Nephron progenitor cell (in vitro differentiated cells): ENCODE measurements at regions not wholly inside any gene's neighbourhood (a gene's known extent, or its start where the extent isn't known, plus 50 kb on each side); places are given as distances from the start of the nearest gene placed in this dataset.

Source experiments
- DNase-seq: peaks from one replicate; pipeline ENCODE4 v3.0.0; 2021
- H3K27ac Mint-ChIP-seq: 2 replicates; pipeline ENCODE4 v1.8.0; 2021; ENCODE audit warnings: mild to moderate bottlenecking, moderate library complexity, mixed read lengths
- H3K27me3 Mint-ChIP-seq: 2 replicates; pipeline ENCODE4 v1.8.0; 2021; ENCODE audit warnings: mild to moderate bottlenecking, low read depth, mixed read lengths; ENCODE audit not compliant: poor library complexity
- H3K36me3 Mint-ChIP-seq: 2 replicates; pipeline ENCODE4 v1.8.0; 2021; ENCODE audit warnings: low read depth, mixed read lengths
- H3K4me1 Mint-ChIP-seq: 2 replicates; pipeline ENCODE4 v1.8.0; 2021; ENCODE audit warnings: mixed read lengths
- H3K4me3 Mint-ChIP-seq: 2 replicates; pipeline ENCODE4 v1.8.0; 2021; ENCODE audit warnings: mild to moderate bottlenecking, moderate library complexity, mixed read lengths
- H3K9me3 Mint-ChIP-seq: 2 replicates; pipeline ENCODE4 v1.8.0; 2021; ENCODE audit warnings: mild to moderate bottlenecking, moderate library complexity, mixed read lengths
- TF ChIP-seq, protein P1 (sequence below): fragments of 200-600 bp; sonication (generic); IDR thresholded peaks from 2 replicates; pipeline ENCODE4 v1.5.0; 2021; ENCODE audit warnings: antibody characterized with exemption

DNA sequence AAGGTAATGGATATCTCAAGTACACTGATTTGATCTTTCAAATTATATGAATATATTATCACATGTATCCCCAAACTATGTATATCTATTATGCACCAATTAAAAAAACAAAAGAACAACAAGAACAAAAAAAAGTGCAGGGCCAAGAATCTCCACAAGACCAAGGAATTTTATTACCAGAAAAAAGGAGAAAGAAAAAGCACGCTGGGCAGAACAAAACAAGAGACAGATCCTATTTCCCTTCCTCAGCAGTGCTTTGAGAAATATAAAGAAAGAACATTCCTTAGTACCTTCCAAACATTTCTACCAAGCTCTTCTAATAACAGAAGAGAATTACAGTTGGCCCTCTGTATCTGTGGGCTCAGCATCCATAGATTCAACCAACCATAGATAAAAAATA, 144.7 kb upstream of the CREB1 start:
- Mint-ChIP-seq H3K9me3 (peaks cover 36% of the 10 kb centered on the region), H3K27ac (no peak overlapping the region), H3K4me3 (no peak overlapping the region), H3K27me3 (no peaks in the 10 kb centered on the region), H3K36me3 (peaks cover 10% of the 10 kb centered on the region), H3K4me1 (no peaks in the 10 kb centered on the region)
- DNase-seq: no peak
- TF ChIP-seq, protein P1, sequence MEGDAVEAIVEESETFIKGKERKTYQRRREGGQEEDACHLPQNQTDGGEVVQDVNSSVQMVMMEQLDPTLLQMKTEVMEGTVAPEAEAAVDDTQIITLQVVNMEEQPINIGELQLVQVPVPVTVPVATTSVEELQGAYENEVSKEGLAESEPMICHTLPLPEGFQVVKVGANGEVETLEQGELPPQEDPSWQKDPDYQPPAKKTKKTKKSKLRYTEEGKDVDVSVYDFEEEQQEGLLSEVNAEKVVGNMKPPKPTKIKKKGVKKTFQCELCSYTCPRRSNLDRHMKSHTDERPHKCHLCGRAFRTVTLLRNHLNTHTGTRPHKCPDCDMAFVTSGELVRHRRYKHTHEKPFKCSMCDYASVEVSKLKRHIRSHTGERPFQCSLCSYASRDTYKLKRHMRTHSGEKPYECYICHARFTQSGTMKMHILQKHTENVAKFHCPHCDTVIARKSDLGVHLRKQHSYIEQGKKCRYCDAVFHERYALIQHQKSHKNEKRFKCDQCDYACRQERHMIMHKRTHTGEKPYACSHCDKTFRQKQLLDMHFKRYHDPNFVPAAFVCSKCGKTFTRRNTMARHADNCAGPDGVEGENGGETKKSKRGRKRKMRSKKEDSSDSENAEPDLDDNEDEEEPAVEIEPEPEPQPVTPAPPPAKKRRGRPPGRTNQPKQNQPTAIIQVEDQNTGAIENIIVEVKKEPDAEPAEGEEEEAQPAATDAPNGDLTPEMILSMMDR: no peak

DNA sequence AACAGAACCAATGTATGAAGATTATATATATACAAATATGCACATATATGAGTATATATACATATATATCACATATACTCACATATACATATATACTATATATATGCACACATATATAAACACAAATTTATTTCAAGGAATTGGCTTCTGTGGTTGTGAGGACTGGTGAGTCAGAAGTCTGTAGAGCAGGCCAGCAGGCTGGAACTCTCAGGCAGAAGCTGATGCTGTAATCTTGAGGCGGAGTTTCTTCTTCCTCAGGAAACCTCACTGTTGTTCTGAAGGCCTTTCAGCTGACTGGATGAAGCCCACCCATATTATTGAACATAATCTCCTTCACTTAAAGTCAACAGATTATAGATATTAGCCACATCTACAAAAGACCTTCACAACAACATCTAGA, 143.9 kb upstream of the CREB1 start:
- no peak overlapping the region for H3K4me3 Mint-ChIP-seq
- no peak overlapping the region for H3K27ac Mint-ChIP-seq
- no peak for DNase-seq
- TF ChIP-seq, protein P1: no peak
- peaks cover 8% of the 10 kb centered on the region for H3K36me3 Mint-ChIP-seq
- peaks cover under 1% of the 10 kb centered on the region for H3K4me1 Mint-ChIP-seq
- H3K27me3 Mint-ChIP-seq: no peaks in the 10 kb centered on the region
- H3K9me3 Mint-ChIP-seq: peaks cover 32% of the 10 kb centered on the region

DNA sequence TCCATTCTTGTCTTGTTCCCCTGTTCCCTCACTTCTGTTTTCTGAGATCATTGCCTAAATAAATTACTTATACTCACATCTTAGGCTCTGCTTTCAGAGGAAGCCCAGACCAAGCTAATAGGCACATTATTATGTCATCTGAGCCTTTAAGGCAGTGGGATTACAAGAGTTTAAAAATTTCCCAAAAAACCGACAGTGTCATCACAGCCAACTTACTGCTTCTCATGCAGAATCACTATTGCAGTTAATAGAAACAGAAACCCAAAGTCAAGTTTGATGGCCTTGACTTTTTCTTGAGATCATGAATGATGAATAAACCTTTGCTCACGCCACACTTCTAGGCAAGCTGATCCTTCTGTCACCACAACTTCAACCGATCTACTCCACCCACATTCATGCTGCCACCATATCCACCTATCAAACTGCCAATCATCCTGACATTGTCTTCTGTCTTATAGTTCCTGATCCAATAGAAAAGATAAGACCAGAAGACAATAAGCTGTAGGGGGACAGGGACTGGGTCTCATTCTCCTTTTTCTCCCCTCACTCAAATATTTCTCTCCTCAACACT, 142.7 kb upstream of the CREB1 start:
- H3K27ac Mint-ChIP-seq: no peak overlapping the region
- TF ChIP-seq, protein P1: no peak
- H3K27me3 Mint-ChIP-seq: peaks cover 3% of the 10 kb centered on the region
- H3K4me3 Mint-ChIP-seq: no peak overlapping the region
- H3K4me1 Mint-ChIP-seq: peaks cover 5% of the 10 kb centered on the region
- H3K36me3 Mint-ChIP-seq: peaks cover 8% of the 10 kb centered on the region
- peaks cover 23% of the 10 kb centered on the region for H3K9me3 Mint-ChIP-seq
- DNase-seq: no peak

DNA sequence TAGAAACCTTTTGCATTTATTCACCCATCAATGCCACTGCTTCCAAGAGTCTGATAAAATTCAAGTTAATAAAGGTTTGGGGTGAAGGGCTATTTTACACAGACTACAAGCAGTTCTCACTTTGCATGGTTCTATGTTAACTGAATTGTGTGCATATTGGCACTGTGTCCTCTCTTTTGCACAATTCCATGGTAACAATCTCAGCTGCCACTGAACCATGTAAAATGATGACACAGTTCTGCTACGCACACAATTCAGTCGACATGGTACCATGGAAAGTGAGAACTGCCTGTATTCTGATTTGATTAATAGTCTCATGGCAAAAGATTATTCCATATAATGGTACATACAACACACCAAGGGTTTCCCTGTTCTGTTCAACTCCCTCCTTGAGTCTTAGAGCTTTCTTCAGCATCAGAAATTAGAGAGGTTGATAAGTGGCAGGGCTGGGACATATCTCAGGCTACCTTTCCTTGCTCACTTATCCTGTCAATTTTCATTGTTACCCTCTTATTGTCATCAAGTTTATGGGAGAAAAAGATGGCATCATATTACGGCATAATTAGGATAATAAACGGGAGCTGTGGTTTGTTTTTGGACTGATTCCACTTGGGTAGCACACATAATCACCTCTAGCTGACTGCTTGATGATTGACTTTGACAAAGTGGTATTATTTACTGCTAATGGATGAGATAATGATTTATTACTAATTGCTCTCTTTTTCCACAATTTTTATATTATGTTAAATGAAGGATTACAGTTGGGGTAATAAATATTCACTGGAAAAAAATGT, 139.3 kb upstream of the CREB1 start:
- no peak overlapping the region for H3K27ac Mint-ChIP-seq
- H3K4me3 Mint-ChIP-seq: no peak overlapping the region
- H3K9me3 Mint-ChIP-seq: peaks cover 4% of the 10 kb centered on the region
- DNase-seq: no peak
- H3K36me3 Mint-ChIP-seq: no peaks in the 10 kb centered on the region
- TF ChIP-seq, protein P1: no peak
- H3K27me3 Mint-ChIP-seq: peaks cover 3% of the 10 kb centered on the region
- H3K4me1 Mint-ChIP-seq: peaks cover 18% of the 10 kb centered on the region

DNA sequence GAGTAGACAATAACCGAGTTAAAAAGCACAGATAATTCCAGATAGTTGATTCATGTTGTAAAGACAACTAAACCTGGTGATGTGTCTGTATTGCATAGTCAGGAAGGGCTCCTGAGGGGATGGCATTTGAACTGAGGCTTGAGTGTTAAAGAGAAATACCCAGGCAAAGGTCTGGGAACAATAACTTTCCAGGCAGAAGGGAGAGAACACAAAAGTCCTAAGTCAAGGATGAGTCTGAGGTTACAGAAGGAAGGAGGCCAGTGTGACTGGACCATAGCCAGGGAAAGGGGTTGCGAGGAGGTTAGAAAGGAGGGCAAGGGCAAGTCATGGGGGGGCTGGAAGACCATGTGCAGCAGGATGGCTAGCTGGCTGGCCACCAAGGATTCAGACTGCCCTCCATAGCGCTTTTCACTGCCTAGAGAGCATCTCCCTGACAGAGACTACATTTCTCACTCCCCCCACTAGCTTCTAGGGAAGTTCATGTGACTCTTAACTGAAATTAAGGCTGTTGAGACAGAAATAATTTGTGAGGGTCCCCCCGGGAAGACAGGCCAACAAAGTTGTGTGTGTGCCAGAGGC, 135.5 kb upstream of the CREB1 start:
- Mint-ChIP-seq H3K36me3 (no peaks in the 10 kb centered on the region), H3K4me3 (no peak overlapping the region), H3K27me3 (peaks cover 8% of the 10 kb centered on the region), H3K27ac (peak overlapping the region; percentile 90), H3K9me3 (peaks cover 6% of the 10 kb centered on the region), H3K4me1 (peaks cover 43% of the 10 kb centered on the region)
- TF ChIP-seq, protein P1: no peak
- DNase-seq: no peak
